Liver (tissue), 8 donors: ENCODE measurements at regions not wholly inside any gene's neighbourhood (a gene's known extent, or its start where the extent isn't known, plus 50 kb on each side); places are given as distances from the start of the nearest gene placed in this dataset.

ENCODE experiments used
- DNase-seq: peaks from one replicate; pipeline ENCODE4 v3.0.0-alpha.2; 2017; ENCODE audit warnings: low spot score
- H3K27ac ChIP-seq, 2 donors: one replicate each; pipeline ENCODE4 v1.7.0; 2013; ENCODE audit warnings: inconsistent platforms in 2 of 2, low read length in 2 of 2, control low read depth in 1 of 2, low read depth in 1 of 2, mild to moderate bottlenecking in 1 of 2
- H3K27me3 ChIP-seq, 4 donors: one replicate each; pipeline versions ENCODE4 v1.6.1 to v1.7.0; 2013; ENCODE audit warnings: low read length in 3 of 4, inconsistent platforms in 1 of 4, mild to moderate bottlenecking in 1 of 4, moderate library complexity in 1 of 4; ENCODE audit not compliant: control insufficient read depth in 4 of 4, insufficient read depth in 4 of 4
- H3K36me3 ChIP-seq, 4 donors: one replicate each; pipeline versions ENCODE4 v1.6.1 to v1.7.0; 2013; ENCODE audit warnings: low read length in 3 of 4, mild to moderate bottlenecking in 3 of 4, low read depth in 1 of 4, moderate library complexity in 1 of 4; ENCODE audit not compliant: control insufficient read depth in 4 of 4, insufficient read depth in 3 of 4
- H3K4me1 ChIP-seq, 4 donors: one replicate each; pipeline versions ENCODE4 v1.6.1 to v1.7.0; 2013; ENCODE audit warnings: low read length in 3 of 4, mild to moderate bottlenecking in 3 of 4, moderate library complexity in 1 of 4; ENCODE audit not compliant: control insufficient read depth in 4 of 4, insufficient read depth in 4 of 4
- H3K4me3 ChIP-seq, 3 donors: one replicate each; pipeline versions ENCODE4 v1.6.1 to v1.7.0; 2013; ENCODE audit warnings: low read length in 3 of 3, control low read depth in 1 of 3, low read depth in 1 of 3, mild to moderate bottlenecking in 1 of 3
- H3K9ac ChIP-seq, 2 donors: one replicate each; pipeline ENCODE4 v1.7.0; 2013; ENCODE audit warnings: low read length in 2 of 2, mild to moderate bottlenecking in 2 of 2, moderate library complexity in 2 of 2, control low read depth in 1 of 2, low read depth in 1 of 2
- H3K9me3 ChIP-seq, 4 donors: one replicate each; pipeline versions ENCODE4 v1.6.1 to v1.7.0; 2013; ENCODE audit warnings: low read length in 3 of 4; ENCODE audit not compliant: control insufficient read depth in 4 of 4
- ATF3 ChIP-seq: IDR thresholded peaks from 2 replicates; pipeline ENCODE4 v1.6.1; 2016; ENCODE audit warnings: antibody characterized with exemption
- CTCF ChIP-seq: fragments of 150-350 bp; IDR thresholded peaks from 2 replicates; pipeline ENCODE4 v1.5.1; 2017; ENCODE audit warnings: improper control_type of control experiment, low read depth, low read length; ENCODE audit not compliant: missing input control
- EGR1 ChIP-seq, 2 donors: IDR thresholded peaks; 2 replicates each; pipeline ENCODE4 v1.6.1; 2016 to 2018; ENCODE audit warnings: antibody characterized with exemption in 2 of 2, low read depth in 2 of 2
- FOXA1 ChIP-seq: IDR thresholded peaks from 2 replicates; pipeline ENCODE4 v1.6.1; 2016; ENCODE audit warnings: antibody characterized with exemption
- FOXA2 ChIP-seq: IDR thresholded peaks from 2 replicates; pipeline ENCODE4 v1.6.1; 2016; ENCODE audit warnings: antibody characterized with exemption
- GABPA ChIP-seq, 2 donors: IDR thresholded peaks in 1 of 2; conservative IDR thresholded peaks in 1 of 2; 2 replicates each; pipeline ENCODE4 v1.6.1; 2016; ENCODE audit warnings: antibody characterized with exemption in 2 of 2, mild to moderate bottlenecking in 1 of 2, moderate library complexity in 1 of 2
- HNF4A ChIP-seq, 2 donors: conservative IDR thresholded peaks; 2 replicates each; pipeline ENCODE4 v1.6.1; 2016; ENCODE audit warnings: antibody characterized with exemption in 2 of 2, mild to moderate bottlenecking in 2 of 2
- HNF4G ChIP-seq: IDR thresholded peaks from 2 replicates; pipeline ENCODE4 v1.6.1; 2016; ENCODE audit warnings: antibody characterized with exemption
- JUND ChIP-seq, 2 donors: IDR thresholded peaks; 2 replicates each; pipeline ENCODE4 v1.6.1; 2016; ENCODE audit warnings: antibody characterized with exemption in 2 of 2
- MAX ChIP-seq: IDR thresholded peaks from 2 replicates; pipeline ENCODE4 v1.6.1; 2016; ENCODE audit warnings: antibody characterized with exemption
- NR2F2 ChIP-seq: IDR thresholded peaks from 2 replicates; pipeline ENCODE4 v1.6.1; 2016; ENCODE audit warnings: antibody characterized with exemption
- RAD21 ChIP-seq, 2 donors: IDR thresholded peaks; 2 replicates each; pipeline ENCODE4 v1.6.1; 2016; ENCODE audit warnings: antibody characterized with exemption in 2 of 2, mild to moderate bottlenecking in 2 of 2
- REST ChIP-seq: IDR thresholded peaks from 2 replicates; pipeline ENCODE4 v1.6.1; 2016; ENCODE audit warnings: antibody characterized with exemption, mild to moderate bottlenecking
- RXRA ChIP-seq, 2 donors: IDR thresholded peaks; 2 replicates each; pipeline ENCODE4 v1.6.1; 2017 to 2018; ENCODE audit warnings: antibody characterized with exemption in 2 of 2, mild to moderate bottlenecking in 1 of 2
- SP1 ChIP-seq: IDR thresholded peaks from 2 replicates; pipeline ENCODE4 v1.6.1; 2018; ENCODE audit warnings: antibody characterized with exemption, mild to moderate bottlenecking
- TAF1 ChIP-seq: conservative IDR thresholded peaks from 2 replicates; pipeline ENCODE4 v1.6.1; 2016; ENCODE audit warnings: antibody characterized with exemption, mild to moderate bottlenecking
- YY1 ChIP-seq: IDR thresholded peaks from 2 replicates; pipeline ENCODE4 v1.6.1; 2016; ENCODE audit warnings: antibody characterized with exemption, mild to moderate bottlenecking
- ZBTB33 ChIP-seq: IDR thresholded peaks from 2 replicates; pipeline ENCODE4 v1.6.1; 2016; ENCODE audit warnings: antibody characterized with exemption
- WGBS: extraction: QIAGEN DNeasy Blood & Tissue Kit; methylation state at CpG from one replicate; pipeline ENCODE4 v1.1.7; 2013; 5-methylcytosine and 5-hydroxymethylcytosine counted together
- donor health status: healthy.
- donor health status: healthy.
- donor health status: healthy.
- donor health status: healthy.
- donor health status: healthy.

GRCh38 chr13:22707946-22708345 is 472.8 kb upstream of the SGCG start:
- no peak overlapping the region for H3K9ac ChIP-seq
- DNase-seq: no peak
- H3K9me3 ChIP-seq: no peaks in the 10 kb centered on the region
- WGBS: 92% methylated on average over 5 of the region's 5 CpGs
- TF ChIP-seq HNF4A (conservative IDR thresholded peaks at IDR 0.05): no peak
- no peak for TF ChIP-seq FOXA1
- TF ChIP-seq HNF4G: no peak
- TF ChIP-seq GABPA (IDR thresholded peaks at IDR 0.05 in 1 of 2, conservative IDR thresholded peaks at IDR 0.05 in 1 of 2): no peak
- no peak for TF ChIP-seq ATF3
- no peak for TF ChIP-seq YY1
- no peak for TF ChIP-seq RAD21 (IDR thresholded peaks at IDR 0.05)
- TF ChIP-seq NR2F2: no peak
- TF ChIP-seq JUND (IDR thresholded peaks at IDR 0.05): no peak
- no peak for TF ChIP-seq MAX
- no peak for TF ChIP-seq ZBTB33
- no peak for TF ChIP-seq FOXA2
- TF ChIP-seq TAF1: no peak
- TF ChIP-seq SP1: no peak
- no peaks in the 10 kb centered on the region for H3K4me1 ChIP-seq
- H3K27me3 ChIP-seq: no peaks in the 10 kb centered on the region
- H3K36me3 ChIP-seq: no peaks in the 10 kb centered on the region
- H3K27ac ChIP-seq: no peak overlapping the region
- no peak overlapping the region for H3K4me3 ChIP-seq

GRCh38 chr13:22717036-22717435 is 463.7 kb upstream of the SGCG start:
- WGBS: 57% methylated on average over 7 of the region's 7 CpGs
- Histone ChIP-seq H3K27me3 (no peaks in the 10 kb centered on the region), H3K4me3 (no peak overlapping the region), H3K4me1 (no peaks in the 10 kb centered on the region), H3K36me3 (no peaks in the 10 kb centered on the region), H3K27ac (no peak overlapping the region), H3K9me3 (peaks cover 0 to 3% (median 0%) of the 10 kb centered on the region in 4 donors), H3K9ac (no peak overlapping the region)
- no peak for TF ChIP-seq TAF1
- TF ChIP-seq ATF3: no peak
- no peak for TF ChIP-seq REST
- TF ChIP-seq HNF4A (conservative IDR thresholded peaks at IDR 0.05): no peak
- no peak for TF ChIP-seq ZBTB33
- TF ChIP-seq RXRA (IDR thresholded peaks at IDR 0.05): no peak
- TF ChIP-seq JUND (IDR thresholded peaks at IDR 0.05): no peak
- no peak for TF ChIP-seq NR2F2
- TF ChIP-seq EGR1 (IDR thresholded peaks at IDR 0.05; ENCODE audit: low read depth in 2 of 2): no peak
- TF ChIP-seq FOXA1: no peak
- no peak for TF ChIP-seq SP1
- TF ChIP-seq GABPA (IDR thresholded peaks at IDR 0.05 in 1 of 2, conservative IDR thresholded peaks at IDR 0.05 in 1 of 2): no peak
- TF ChIP-seq HNF4G: no peak
- no peak for TF ChIP-seq CTCF
- TF ChIP-seq FOXA2: no peak
- no peak for DNase-seq
